ENCODE measurements at regions not wholly inside any gene's neighbourhood (a gene's known extent, or its start where the extent isn't known, plus 50 kb on each side); places are given as distances from the start of the nearest gene placed in this dataset.

DNA sequence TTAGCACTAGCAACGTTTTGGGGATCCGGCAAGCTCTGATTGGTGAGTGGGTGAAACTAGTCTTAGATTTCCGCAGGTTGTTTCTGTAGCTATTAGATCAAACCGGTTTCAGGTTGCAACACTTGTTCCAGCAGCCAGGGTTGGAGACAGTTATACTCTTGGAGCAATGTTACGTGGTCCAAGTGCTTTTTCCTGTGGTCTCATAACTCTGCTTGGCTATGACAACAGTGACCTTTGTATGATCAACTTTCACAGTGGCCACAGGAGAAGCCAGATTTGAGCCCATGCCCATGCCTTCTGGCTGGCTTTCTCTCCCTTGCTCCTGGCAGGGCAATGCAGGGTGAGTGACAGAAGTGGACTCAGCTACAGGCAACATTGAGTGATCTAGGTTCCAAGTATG, 84.5 kb upstream of the TAF1B start:
- TF ChIP-seq, protein P1, sequence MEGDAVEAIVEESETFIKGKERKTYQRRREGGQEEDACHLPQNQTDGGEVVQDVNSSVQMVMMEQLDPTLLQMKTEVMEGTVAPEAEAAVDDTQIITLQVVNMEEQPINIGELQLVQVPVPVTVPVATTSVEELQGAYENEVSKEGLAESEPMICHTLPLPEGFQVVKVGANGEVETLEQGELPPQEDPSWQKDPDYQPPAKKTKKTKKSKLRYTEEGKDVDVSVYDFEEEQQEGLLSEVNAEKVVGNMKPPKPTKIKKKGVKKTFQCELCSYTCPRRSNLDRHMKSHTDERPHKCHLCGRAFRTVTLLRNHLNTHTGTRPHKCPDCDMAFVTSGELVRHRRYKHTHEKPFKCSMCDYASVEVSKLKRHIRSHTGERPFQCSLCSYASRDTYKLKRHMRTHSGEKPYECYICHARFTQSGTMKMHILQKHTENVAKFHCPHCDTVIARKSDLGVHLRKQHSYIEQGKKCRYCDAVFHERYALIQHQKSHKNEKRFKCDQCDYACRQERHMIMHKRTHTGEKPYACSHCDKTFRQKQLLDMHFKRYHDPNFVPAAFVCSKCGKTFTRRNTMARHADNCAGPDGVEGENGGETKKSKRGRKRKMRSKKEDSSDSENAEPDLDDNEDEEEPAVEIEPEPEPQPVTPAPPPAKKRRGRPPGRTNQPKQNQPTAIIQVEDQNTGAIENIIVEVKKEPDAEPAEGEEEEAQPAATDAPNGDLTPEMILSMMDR (conservative IDR thresholded peaks at IDR 0.05): no peak
- no peak for TF ChIP-seq ZFX (IDR thresholded peaks at IDR 0.05)
- H3K27ac ChIP-seq: no peak overlapping the region

DNA sequence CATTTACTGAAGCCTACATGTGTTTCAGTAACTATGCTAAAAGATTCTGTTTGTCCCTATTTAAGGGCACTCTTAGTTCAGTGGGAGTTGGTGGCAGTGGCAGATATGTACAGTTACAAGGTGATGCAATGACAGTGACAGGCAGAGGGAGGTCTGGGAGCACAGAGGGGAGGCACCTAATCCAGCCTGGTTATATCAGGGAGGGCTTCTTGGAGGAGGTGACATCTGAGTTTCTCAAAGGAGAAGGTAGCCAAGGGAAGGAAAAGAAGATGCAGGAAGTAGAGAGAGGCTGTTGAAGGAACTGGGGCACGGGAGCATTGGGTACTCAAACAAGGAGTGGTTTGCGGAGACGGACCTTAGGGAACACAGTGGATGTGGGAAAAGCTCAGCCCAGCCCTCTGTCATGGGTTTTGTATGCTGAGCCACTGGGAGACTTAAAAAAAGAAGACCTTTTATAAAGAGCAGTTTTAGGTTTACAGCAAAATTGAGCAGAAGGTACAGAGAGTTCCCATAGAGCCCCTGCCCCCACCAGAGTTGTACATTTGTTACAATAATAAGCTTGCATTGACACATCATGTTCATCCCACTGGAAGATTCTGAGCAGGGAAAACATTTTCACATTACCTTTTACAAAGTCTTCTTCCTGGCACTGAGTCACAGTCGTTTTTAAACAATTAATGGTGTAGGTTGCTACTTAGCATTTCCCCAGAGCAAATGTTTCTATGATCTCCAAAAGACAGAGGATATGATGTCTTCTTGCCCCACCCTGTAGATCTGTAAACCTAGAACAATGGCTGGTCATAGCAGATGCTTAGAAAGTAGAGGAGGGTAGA, 83.0 kb upstream of the TAF1B start:
- H3K27ac ChIP-seq: no peak overlapping the region
- TF ChIP-seq, protein P1 (conservative IDR thresholded peaks at IDR 0.05): no peak
- TF ChIP-seq ZFX (IDR thresholded peaks at IDR 0.05): no peak

DNA sequence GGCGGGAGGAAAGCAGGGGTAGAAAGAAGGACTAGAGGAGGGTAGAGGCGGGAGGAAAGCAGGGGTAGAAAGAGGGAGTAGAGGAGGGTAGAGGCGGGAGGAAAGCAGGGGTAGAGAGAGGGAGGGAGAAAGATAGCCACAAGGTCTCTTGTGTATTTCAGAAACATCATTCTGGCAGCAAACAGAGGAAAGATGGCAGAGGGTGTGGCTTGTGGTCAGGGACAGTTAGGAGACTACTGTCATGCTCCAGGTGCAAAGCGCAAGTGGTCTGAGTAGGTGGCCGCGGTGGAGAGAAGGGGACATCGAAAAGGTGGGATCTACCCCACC, 82.4 kb upstream of the TAF1B start:
- H3K27ac ChIP-seq: no peak overlapping the region
- TF ChIP-seq, protein P1 (conservative IDR thresholded peaks at IDR 0.05): no peak
- no peak for TF ChIP-seq ZFX (IDR thresholded peaks at IDR 0.05)

DNA sequence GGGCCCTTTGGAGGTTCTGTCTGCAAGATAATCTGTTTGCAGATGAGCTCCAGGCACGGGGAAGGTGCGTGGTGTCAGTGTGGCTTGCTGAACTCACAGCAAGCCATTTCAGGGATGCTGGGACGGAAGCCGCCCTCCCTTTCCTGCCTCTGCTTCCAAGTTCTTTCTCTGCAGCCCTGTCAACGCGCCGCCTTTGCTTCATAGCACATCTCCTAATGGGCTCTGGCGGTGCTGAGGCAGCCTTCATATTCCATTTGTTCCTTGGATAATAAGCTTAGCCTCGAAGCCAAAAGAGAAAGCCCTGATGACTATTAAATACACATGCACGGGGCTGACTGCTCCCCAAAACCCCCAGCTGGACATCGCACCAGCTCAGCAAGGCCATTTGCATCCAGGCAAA, 81.7 kb upstream of the TAF1B start:
- H3K27ac ChIP-seq: no peak overlapping the region
- TF ChIP-seq, protein P1 (conservative IDR thresholded peaks at IDR 0.05): no peak
- no peak for TF ChIP-seq ZFX (IDR thresholded peaks at IDR 0.05)

DNA sequence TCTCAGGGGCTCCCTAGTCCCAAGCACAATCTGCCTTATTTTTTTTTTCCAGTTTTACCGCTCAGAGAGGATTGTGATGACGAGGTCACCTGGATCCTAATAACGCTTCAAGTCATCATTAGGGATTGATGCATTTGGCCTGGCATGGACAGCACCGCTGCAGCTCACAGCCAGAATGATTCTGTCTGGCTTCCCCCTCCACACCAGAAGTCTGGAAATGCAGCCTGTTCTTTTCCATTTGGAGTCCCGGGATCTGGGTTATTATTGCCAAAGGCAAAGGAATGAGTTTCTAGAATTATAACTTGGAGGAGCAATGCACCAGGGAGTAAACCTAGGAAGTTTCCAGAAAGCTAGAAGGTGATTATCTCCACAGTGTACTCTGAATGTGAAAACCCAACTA, 81.1 kb upstream of the TAF1B start:
- TF ChIP-seq, protein P1 (conservative IDR thresholded peaks at IDR 0.05): no peak
- TF ChIP-seq ZFX (IDR thresholded peaks at IDR 0.05): no peak

DNA sequence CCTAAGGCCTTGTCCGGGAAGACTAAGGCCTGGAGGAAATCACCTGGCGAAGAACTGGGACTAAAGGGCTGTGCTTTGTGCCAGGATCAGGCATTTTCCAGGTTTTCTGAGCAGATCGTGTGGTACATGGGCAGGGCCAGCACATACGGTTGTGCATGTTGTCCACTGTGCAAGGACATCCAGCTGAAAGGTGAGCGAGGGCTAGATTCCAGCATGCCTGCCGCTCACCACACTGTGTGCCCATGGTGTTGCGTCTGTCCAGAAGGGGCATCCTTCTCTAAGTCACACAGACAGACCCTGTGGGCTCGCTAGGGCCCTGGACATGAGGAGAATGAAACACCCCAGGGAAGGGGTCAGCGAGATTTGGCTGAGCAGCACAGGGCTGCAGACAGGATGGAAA, 80.3 kb upstream of the TAF1B start:
- no peak overlapping the region for H3K27ac ChIP-seq
- TF ChIP-seq, protein P1 (conservative IDR thresholded peaks at IDR 0.05): no peak
- no peak for TF ChIP-seq ZFX (IDR thresholded peaks at IDR 0.05)

More for the DNA sequence above, 81.1 kb upstream of the TAF1B start:
- H3K27ac ChIP-seq: no peak overlapping the region

DNA sequence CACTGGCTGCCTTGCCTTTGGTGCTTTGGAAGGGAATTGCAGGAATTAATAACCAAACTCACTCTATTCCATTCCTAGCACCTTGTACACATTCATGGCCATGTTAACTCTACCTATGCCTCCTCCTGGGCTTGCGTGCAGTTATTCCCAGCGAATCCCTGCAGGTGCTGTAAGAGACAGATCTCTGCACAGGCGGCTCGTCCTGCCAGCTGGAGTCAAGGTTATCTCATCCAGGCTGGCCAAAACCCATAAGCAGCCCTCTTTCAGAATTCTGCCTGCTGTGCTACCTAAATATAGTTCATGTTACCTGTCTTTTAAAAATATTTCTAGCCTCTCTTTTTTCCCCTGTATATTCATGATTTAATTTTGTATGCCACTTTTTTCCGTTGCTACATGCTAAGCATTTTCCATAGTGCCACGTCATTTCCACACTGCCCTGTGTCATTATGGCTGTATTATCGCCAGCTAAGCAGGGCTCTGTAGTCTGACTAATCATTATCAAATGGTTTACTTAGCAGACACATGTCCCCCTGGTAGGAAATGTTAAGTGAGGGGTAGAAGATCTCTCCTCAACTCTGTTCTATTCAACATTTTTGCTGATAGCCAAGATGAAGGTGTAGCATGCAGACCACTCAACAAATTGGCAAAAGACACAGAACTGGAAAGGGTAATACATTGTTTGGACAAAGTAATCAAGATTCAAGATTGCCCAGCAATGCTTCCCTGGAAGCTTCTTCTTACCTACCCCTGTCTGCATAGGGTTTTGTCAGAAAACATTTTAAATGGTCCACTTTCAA, 79.7 kb upstream of the TAF1B start:
- TF ChIP-seq, protein P1 (conservative IDR thresholded peaks at IDR 0.05): no peak
- TF ChIP-seq ZFX (IDR thresholded peaks at IDR 0.05): no peak
- no peak overlapping the region for H3K27ac ChIP-seq

Data from C4-2B (cell line).